OCI-LY7 (cell line): ENCODE measurements at regions not wholly inside any gene's neighbourhood (a gene's known extent, or its start where the extent isn't known, plus 50 kb on each side); places are given as distances from the start of the nearest gene placed in this dataset.

ENCODE experiments used
- BruUV-seq: library from RNA; stranded (reverse); fragments of 400-500 nt; replicated peaks from 2 replicates; lab custom pipeline; 2021; lab: Mats Ljungman, UMichigan
- CTCF ChIA-PET: fragments of 300-600 bp; sonication (Branson Sonifier 250); formaldehyde crosslinking; loops from one replicate; lab custom pipeline; 2022; ENCODE audit warnings: antibody characterized with exemption; ENCODE audit not compliant: unreplicated experiment; lab: Charles Lee
- POLR2A ChIA-PET: fragments of 300-600 bp; sonication (Branson Sonifier 250); formaldehyde crosslinking; loops from one replicate; lab custom pipeline; 2022; ENCODE audit warnings: antibody characterized with exemption; lab: Charles Lee
- DNase-seq: peaks from one replicate; pipeline ENCODE4 v3.0.0-alpha.2; 2015; ENCODE audit warnings: low spot score
- H2AFZ ChIP-seq: fragments of 200-600 bp; sonication (generic), shearing (Covaris generic); 2 replicates; pipeline ENCODE4 v1.6.1; 2014; ENCODE audit warnings: mild to moderate bottlenecking, antibody characterized with exemption, low read length, moderate library complexity
- H3K27ac ChIP-seq: fragments of 200-600 bp; sonication (generic); 2 replicates; pipeline ENCODE4 v1.5.1; 2014; ENCODE audit warnings: mixed run types, low read depth, mild to moderate bottlenecking, moderate library complexity, low read length, inconsistent platforms; ENCODE audit not compliant: poor library complexity, severe bottlenecking
- H3K36me3 ChIP-seq: fragments of 200-600 bp; sonication (generic); 2 replicates; pipeline ENCODE4 v1.6.1; 2014; ENCODE audit warnings: mild to moderate bottlenecking, antibody characterized with exemption, low read length, moderate library complexity, mixed read lengths; ENCODE audit not compliant: insufficient read depth
- H3K4me1 ChIP-seq: fragments of 200-600 bp; sonication (generic); 2 replicates; pipeline ENCODE4 v1.5.1; 2014; ENCODE audit warnings: mild to moderate bottlenecking, low read length; ENCODE audit not compliant: insufficient read depth, poor library complexity, severe bottlenecking
- H3K4me2 ChIP-seq: fragments of 200-600 bp; sonication (generic); 2 replicates; pipeline ENCODE4 v1.6.1; 2014; ENCODE audit warnings: mild to moderate bottlenecking, low read length
- H3K4me3 ChIP-seq: fragments of 200-600 bp; sonication (generic); 2 replicates; pipeline ENCODE4 v1.5.1; 2014; ENCODE audit warnings: mild to moderate bottlenecking, low read depth, low read length; ENCODE audit not compliant: poor library complexity, severe bottlenecking
- H3K79me2 ChIP-seq: fragments of 200-600 bp; sonication (generic); 2 replicates; pipeline ENCODE4 v1.6.1; 2016; ENCODE audit warnings: low read depth, mild to moderate bottlenecking, low read length, moderate library complexity, mixed read lengths; ENCODE audit not compliant: insufficient read depth
- H3K9me2 ChIP-seq: fragments of 200-600 bp; sonication (generic); 2 replicates; pipeline ENCODE4 v1.6.1; 2016; ENCODE audit warnings: mild to moderate bottlenecking, low read length, mixed read lengths; ENCODE audit not compliant: insufficient read depth
- H3K9me3 ChIP-seq: fragments of 200-600 bp; sonication (generic); 2 replicates; pipeline ENCODE4 v1.6.1; 2014; ENCODE audit warnings: mild to moderate bottlenecking, mixed run types, low read length, mixed read lengths
- H4K20me1 ChIP-seq: fragments of 200-600 bp; sonication (generic); 2 replicates; pipeline ENCODE4 v1.6.1; 2014; ENCODE audit warnings: mild to moderate bottlenecking, antibody characterized with exemption, low read length, moderate library complexity, mixed read lengths; ENCODE audit not compliant: insufficient read depth
- CTCF ChIP-seq: fragments of 200-600 bp; sonication (generic); conservative IDR thresholded peaks from 2 replicates; pipeline ENCODE4 v1.5.1; 2014; ENCODE audit warnings: mild to moderate bottlenecking, antibody characterized with exemption, low read length, moderate library complexity, mixed read lengths
- EZH2phosphoT487 ChIP-seq: fragments of 200-600 bp; sonication (generic); IDR thresholded peaks from 2 replicates; pipeline ENCODE4 v1.6.1; 2018; ENCODE audit warnings: low read depth, borderline replicate concordance, mild to moderate bottlenecking, mixed run types, antibody characterized with exemption, low read length, moderate library complexity, mixed read lengths
- intact Hi-C: fragments of 100-400 bp; cut with micrococcal nuclease; formaldehyde crosslinking; loops from one replicate; pipeline ENCODE4 v1.10.0; 2022; ENCODE audit not compliant: unreplicated experiment

GRCh38 chr3:150077107-150077506 is 106.4 kb upstream of the PFN2 start:
- CTCF ChIA-PET, result no interaction called here

GRCh38 chr3:150076443-150076842 is 105.7 kb upstream of the PFN2 start:
- intact Hi-C loops, result no loop called here
- no peaks in the 10 kb centered on the region for H3K36me3 ChIP-seq
- no peak for DNase-seq
- ChIA-PET CTCF (no interaction called here), POLR2A (no interaction called here)
- no peak overlapping the region for H3K4me2 ChIP-seq
- H2AFZ ChIP-seq, result no peak overlapping the region
- no peaks in the 10 kb centered on the region for H3K9me3 ChIP-seq
- H3K27ac ChIP-seq, result no peak overlapping the region
- no peaks in the 10 kb centered on the region for H3K79me2 ChIP-seq
- H3K4me1 ChIP-seq, result no peaks in the 10 kb centered on the region
- no peak overlapping the region for H3K4me3 ChIP-seq
- H4K20me1 ChIP-seq, result no peaks in the 10 kb centered on the region
- no peaks in the 10 kb centered on the region for H3K9me2 ChIP-seq
- TF ChIP-seq EZH2phosphoT487, result no peak
- TF ChIP-seq CTCF, result no peak
- no TSS peak for BruUV-seq

More at GRCh38 chr3:150077107-150077506, 106.4 kb upstream of the PFN2 start:
- no peak for TF ChIP-seq CTCF
- no peak for TF ChIP-seq EZH2phosphoT487
- no peak overlapping the region for H2AFZ ChIP-seq
- no peaks in the 10 kb centered on the region for H3K36me3 ChIP-seq
- BruUV-seq, result no TSS peak
- DNase-seq, result no peak
- H3K9me2 ChIP-seq, result no peaks in the 10 kb centered on the region
- H3K4me1 ChIP-seq, result no peaks in the 10 kb centered on the region
- H4K20me1 ChIP-seq, result no peaks in the 10 kb centered on the region
- H3K4me2 ChIP-seq, result no peak overlapping the region
- H3K27ac ChIP-seq, result no peak overlapping the region
- POLR2A ChIA-PET, result no interaction called here
- H3K9me3 ChIP-seq, result no peaks in the 10 kb centered on the region
- no peak overlapping the region for H3K4me3 ChIP-seq
- no peaks in the 10 kb centered on the region for H3K79me2 ChIP-seq
- intact Hi-C loops, result no loop called here

GRCh38 chr3:150075417-150075865 is 104.7 kb upstream of the PFN2 start:
- H3K9me2 ChIP-seq, result no peaks in the 10 kb centered on the region
- no peak overlapping the region for H3K27ac ChIP-seq
- ChIA-PET POLR2A (no interaction called here), CTCF (no interaction called here)
- no peaks in the 10 kb centered on the region for H3K9me3 ChIP-seq
- no peak for TF ChIP-seq CTCF
- no peak for TF ChIP-seq EZH2phosphoT487
- H3K36me3 ChIP-seq, result no peaks in the 10 kb centered on the region
- H3K4me1 ChIP-seq, result no peaks in the 10 kb centered on the region
- H3K4me3 ChIP-seq, result no peak overlapping the region
- no TSS peak for BruUV-seq
- H3K79me2 ChIP-seq, result no peaks in the 10 kb centered on the region
- no peak overlapping the region for H3K4me2 ChIP-seq
- intact Hi-C loops, result no loop called here
- no peak overlapping the region for H2AFZ ChIP-seq
- no peaks in the 10 kb centered on the region for H4K20me1 ChIP-seq
- no peak for DNase-seq
